H1 (cell line): ENCODE measurements at regions not wholly inside any gene's neighbourhood (a gene's known extent, or its start where the extent isn't known, plus 50 kb on each side); places are given as distances from the start of the nearest gene placed in this dataset.

Source experiments
- CTCF ChIA-PET: fragments of 300-600 bp; sonication (Branson Sonifier 250); formaldehyde crosslinking; loops from one replicate; lab custom pipeline; 2021; ENCODE audit not compliant: partially characterized antibody; lab: Charles Lee
- POLR2A ChIA-PET: fragments of 300-600 bp; sonication (Branson Sonifier 250); formaldehyde crosslinking; loops from one replicate; lab custom pipeline; 2021; ENCODE audit warnings: inconsistent platforms; ENCODE audit not compliant: partially characterized antibody; lab: Charles Lee
- DNase-seq, 2 experiments: peaks; one replicate each; pipeline versions ENCODE4 v3.0.0 to v3.0.0-alpha.2; 2010 to 2022; ENCODE audit warnings: low spot score in 2 of 2, low read depth in 1 of 2, mixed read lengths in 1 of 2
- FAIRE-seq: peaks from 2 replicates; lab custom pipeline; 2011; peaks lifted over from hg19 to GRCh38; lab: Jason Lieb, UNC
- H2AFZ ChIP-seq: 2 replicates; pipeline ENCODE4 v1.8.1; 2012; ENCODE audit warnings: low read length, inconsistent platforms
- H2AK5ac ChIP-seq: 2 replicates; pipeline ENCODE4 v1.6.1; 2013; ENCODE audit warnings: low read depth, low read length
- H2BK120ac ChIP-seq: replicated peaks from 2 replicates; pipeline ENCODE3; 2013; ENCODE audit warnings: low read depth, low read length, inconsistent platforms
- H2BK12ac ChIP-seq: 2 replicates; pipeline ENCODE4 v1.6.1; 2013; ENCODE audit warnings: low read depth, low read length
- H2BK15ac ChIP-seq: 2 replicates; pipeline ENCODE4 v1.6.1; 2013; ENCODE audit warnings: low read length
- H2BK20ac ChIP-seq: 2 replicates; pipeline ENCODE4 v1.6.1; 2013; ENCODE audit warnings: low read length
- H2BK5ac ChIP-seq: 2 replicates; pipeline ENCODE4 v1.6.1; 2013; ENCODE audit warnings: low read depth, low read length
- H3K14ac ChIP-seq: 2 replicates; pipeline ENCODE4 v1.6.1; 2013; ENCODE audit warnings: inconsistent platforms; ENCODE audit not compliant: insufficient read length
- H3K18ac ChIP-seq: 2 replicates; pipeline ENCODE4 v1.6.1; 2013; ENCODE audit warnings: low read length; ENCODE audit errors: extremely low read depth
- H3K23ac ChIP-seq: 2 replicates; pipeline ENCODE4 v1.6.1; 2013; ENCODE audit warnings: inconsistent platforms; ENCODE audit not compliant: insufficient read length
- H3K23me2 ChIP-seq: 2 replicates; pipeline ENCODE4 v1.6.1; 2013; ENCODE audit warnings: low read depth, low read length
- H3K27ac ChIP-seq: 2 replicates; pipeline ENCODE4 v1.6.1; 2011; ENCODE audit warnings: low read depth, low read length, inconsistent platforms
- H3K27me3 ChIP-seq, 4 experiments: replicated peaks in 1 of 4; 1 replicate in 1 of 4; 2 replicates in 3 of 4; pipeline versions ENCODE4 v1.6.1 to v1.8.1; 2011 to 2013; ENCODE audit warnings: low read length in 3 of 4, mild to moderate bottlenecking in 3 of 4, inconsistent platforms in 2 of 4, mixed read lengths in 2 of 4, moderate library complexity in 1 of 4; ENCODE audit not compliant: control insufficient read depth in 3 of 4, insufficient read depth in 3 of 4; ENCODE audit errors: extremely low read depth in 1 of 4
- H3K36me3 ChIP-seq, 4 experiments: 2 replicates each; pipeline versions ENCODE4 v1.6.1 to v1.8.1; 2011 to 2013; ENCODE audit warnings: mild to moderate bottlenecking in 4 of 4, low read length in 3 of 4, moderate library complexity in 2 of 4, control low read depth in 1 of 4, inconsistent platforms in 1 of 4; ENCODE audit not compliant: insufficient read depth in 4 of 4, control insufficient read depth in 2 of 4
- H3K4ac ChIP-seq: replicated peaks from 2 replicates; pipeline ENCODE3; 2013; ENCODE audit warnings: low read length, low read depth, mixed read lengths, inconsistent platforms; ENCODE audit not compliant: insufficient read length
- H3K4me1 ChIP-seq, 4 experiments: replicated peaks in 1 of 4; 1 replicate in 1 of 4; 2 replicates in 3 of 4; pipeline versions ENCODE4 v1.6.1 to v1.8.1; 2011 to 2013; ENCODE audit warnings: low read length in 3 of 4, inconsistent platforms in 2 of 4, mixed read lengths in 1 of 4; ENCODE audit not compliant: insufficient read depth in 4 of 4, control insufficient read depth in 3 of 4
- H3K4me2 ChIP-seq, 2 experiments: 2 replicates each; pipeline versions ENCODE4 v1.6.1 to v1.8.1; 2011 to 2013; ENCODE audit warnings: low read depth in 2 of 2, low read length in 2 of 2, control low read depth in 1 of 2, inconsistent platforms in 1 of 2, mild to moderate bottlenecking in 1 of 2; ENCODE audit not compliant: insufficient read depth in 1 of 2
- H3K4me3 ChIP-seq, 4 experiments: fragments of 200-600, 300-600 bp in 1 of 4; sonication (generic), shearing (Covaris generic), sonication (Bioruptor Twin) in 1 of 4; 2 replicates each; pipeline versions ENCODE4 v1.5.1 to v1.8.1; 2011 to 2016; ENCODE audit warnings: low read length in 4 of 4, low read depth in 3 of 4, control low read depth in 2 of 4, inconsistent platforms in 2 of 4, mild to moderate bottlenecking in 2 of 4, mixed read lengths in 1 of 4, moderate library complexity in 1 of 4; ENCODE audit not compliant: insufficient read depth in 2 of 4; ENCODE audit errors: extremely low read depth in 1 of 4
- H3K56ac ChIP-seq: replicated peaks from 2 replicates; pipeline ENCODE3; 2013; ENCODE audit warnings: low read depth, mild to moderate bottlenecking, mixed read lengths, low read length, inconsistent platforms; ENCODE audit not compliant: insufficient read length
- H3K79me1 ChIP-seq: 2 replicates; pipeline ENCODE4 v1.6.1; 2013; ENCODE audit warnings: low read depth, low read length, control low read depth
- H3K79me2 ChIP-seq, 2 experiments: 2 replicates each; pipeline versions ENCODE4 v1.6.1 to v1.8.1; 2012 to 2013; ENCODE audit warnings: low read length in 2 of 2, mild to moderate bottlenecking in 2 of 2, inconsistent platforms in 1 of 2; ENCODE audit not compliant: insufficient read depth in 2 of 2, control insufficient read depth in 1 of 2
- H3K9ac ChIP-seq, 4 experiments: replicated peaks in 1 of 4; 1 replicate in 1 of 4; 2 replicates in 3 of 4; pipeline versions ENCODE4 v1.6.1 to v1.8.1; 2011 to 2013; ENCODE audit warnings: low read depth in 3 of 4, low read length in 3 of 4, control low read depth in 2 of 4, mild to moderate bottlenecking in 2 of 4, moderate library complexity in 2 of 4, inconsistent platforms in 1 of 4; ENCODE audit errors: extremely low read depth in 1 of 4
- H3K9me3 ChIP-seq, 2 experiments: 2 replicates each; pipeline versions ENCODE4 v1.6.1 to v1.8.1; 2012 to 2013; ENCODE audit warnings: mild to moderate bottlenecking in 2 of 2, moderate library complexity in 2 of 2, control low read depth in 1 of 2, inconsistent platforms in 1 of 2, low read depth in 1 of 2, low read length in 1 of 2, mixed read lengths in 1 of 2; ENCODE audit not compliant: insufficient read depth in 2 of 2
- H4K20me1 ChIP-seq, 2 experiments: replicated peaks in 1 of 2; 2 replicates each; pipeline versions ENCODE3 to v1.8.1; 2011 to 2013; ENCODE audit warnings: inconsistent platforms in 2 of 2, low read length in 2 of 2, mild to moderate bottlenecking in 1 of 2; ENCODE audit not compliant: insufficient read depth in 2 of 2, control insufficient read depth in 1 of 2
- H4K5ac ChIP-seq: 2 replicates; pipeline ENCODE4 v1.6.1; 2013; ENCODE audit warnings: low read length, low read depth, mixed read lengths, inconsistent platforms; ENCODE audit not compliant: insufficient read length
- H4K8ac ChIP-seq: 2 replicates; pipeline ENCODE4 v1.8.0; 2013; ENCODE audit warnings: mild to moderate bottlenecking, moderate library complexity, low read length, inconsistent platforms; ENCODE audit not compliant: insufficient read depth; ENCODE audit errors: extremely low read depth
- H4K91ac ChIP-seq: replicated peaks from 2 replicates; pipeline ENCODE3; 2013; ENCODE audit warnings: low read length, mixed read lengths, inconsistent platforms; ENCODE audit not compliant: insufficient read length
- KDM1A ChIP-seq: fragments of 200-600, 300-600 bp; sonication (generic); IDR thresholded peaks from 2 replicates; pipeline ENCODE4 v1.7.1; 2016; ENCODE audit warnings: mild to moderate bottlenecking, low read length, borderline replicate concordance
- TAF1 ChIP-seq: IDR thresholded peaks from 2 replicates; pipeline ENCODE4 v1.6.1; 2011; ENCODE audit warnings: mild to moderate bottlenecking, low read depth, low read length
- WGBS, 2 experiments: shearing (Covaris generic) in 1 of 2; methylation state at CpG; one replicate each; pipeline versions ENCODE4 v1.1.6 to v1.1.7; 2013 to 2015; ENCODE audit warnings: low lambda C conversion rate in 2 of 2, mixed read lengths in 2 of 2, inconsistent platforms in 1 of 2, low coverage in 1 of 2, missing lambda C conversion rate in 1 of 2; ENCODE audit not compliant: insufficient replicate concordance in 2 of 2, insufficient coverage in 1 of 2, insufficient read length in 1 of 2; ENCODE audit errors: extremely low coverage in 1 of 2, missing lambda C conversion rate in 1 of 2; 5-methylcytosine and 5-hydroxymethylcytosine counted together

- CTCF ChIA-PET, result interaction anchor here (0.7 to 1.6 kb wide), 4 partner anchors 10 to 291 kb away, joined by 3 to 6 read pairs (median 3); no protein-coding TSS in a partner anchor
- H2BK12ac ChIP-seq, result 0 out of 2 replicates have a peak overlapping the region, but pooled peaks have one; percentile 6
- TF ChIP-seq KDM1A (no peak), TAF1 (no peak)
- H3K4me1 ChIP-seq, result peaks cover 0 to 11% (median 7%) of the 10 kb centered on the region in 4 experiments; a peak in 4 of 7 replicates
- H3K79me2 ChIP-seq, result no peaks in the 10 kb centered on the region
- DNase-seq (no peak), FAIRE-seq (no peak)
- 90% methylated on average over 4 of the region's 4 CpGs; no CpG with 5 or more reads in 1 of the 2 experiments for WGBS, 2 experiments
- H3K23ac ChIP-seq, result no peak overlapping the region
- no peak overlapping the region for H3K27ac ChIP-seq
- no peak overlapping the region for H2BK15ac ChIP-seq
- no peak overlapping the region for H3K4me2 ChIP-seq
- no peaks in the 10 kb centered on the region for H3K36me3 ChIP-seq
- H4K20me1 ChIP-seq, result no peaks in the 10 kb centered on the region
- no peak overlapping the region for H4K8ac ChIP-seq
- H3K9me3 ChIP-seq, result no peaks in the 10 kb centered on the region
- no peak overlapping the region for H2AK5ac ChIP-seq
- no peaks in the 10 kb centered on the region for H3K27me3 ChIP-seq
- H2AFZ ChIP-seq, result peak overlapping the region; percentile 74; the same call in 1 of the 2 replicates
- no peak overlapping the region; the same call in 1 of the 2 replicates for H2BK5ac ChIP-seq
- H3K23me2 ChIP-seq, result no peaks in the 10 kb centered on the region
- H4K91ac ChIP-seq, result no peak overlapping the region
- no peaks in the 10 kb centered on the region for H3K79me1 ChIP-seq
- H3K9ac ChIP-seq, result no peak overlapping the region
- H3K4me3 ChIP-seq, result no peak overlapping the region
- H2BK120ac ChIP-seq, result no peak overlapping the region
- H4K5ac ChIP-seq, result no peak overlapping the region
- H3K14ac ChIP-seq, result no peak overlapping the region
- H2BK20ac ChIP-seq, result peak overlapping the region; percentile 3; the same call in 1 of the 2 replicates
- H3K4ac ChIP-seq, result no peak overlapping the region
- POLR2A ChIA-PET, result no interaction called here
- H3K56ac ChIP-seq, result no peak overlapping the region
- H3K18ac ChIP-seq, result no peak overlapping the region
Observed at GRCh38 chr1:229192853-229193252, 78.1 kb upstream of the RAB4A start.
